HG02642 (cell line): ENCODE measurements at regions not wholly inside any gene's neighbourhood (a gene's known extent, or its start where the extent isn't known, plus 50 kb on each side); places are given as distances from the start of the nearest gene placed in this dataset.
A peak's percentile ranks its signal among the peaks of the same experiment; 100 is the strongest.
"Not testable (repeated sequence)": the region's sequence is repeated elsewhere in the genome, so short reads cannot be mapped to it uniquely, and the experiment has no call there.

ENCODE experiments used
- ATAC-seq: cut with Tn5 transposase; IDR thresholded peaks from one replicate; pipeline ENCODE4 v1.9.1; 2021; ENCODE audit warnings: mild to moderate bottlenecking; ENCODE audit not compliant: unreplicated experiment, poor library complexity

- ATAC-seq: no peak
Observed at GRCh38 chr1:199245946-199246345, 607.1 kb downstream of the PTPRC start.

- ATAC-seq: no peak
Observed at GRCh38 chr1:199246716-199247115, 607.9 kb downstream of the PTPRC start.

- ATAC-seq: no peak
Observed at GRCh38 chr1:199247891-199248290, 609.1 kb downstream of the PTPRC start.

GRCh38 chr1:199254040-199254439 lies 615.2 kb downstream of the PTPRC start:
- not testable (repeated sequence) for ATAC-seq

- no peak for ATAC-seq
Observed at GRCh38 chr1:199261328-199261727, 622.5 kb downstream of the PTPRC start.

- ATAC-seq: no peak
Observed at GRCh38 chr1:199264283-199264682, 625.4 kb downstream of the PTPRC start.

- ATAC-seq: no peak
Observed at GRCh38 chr1:199264911-199265310, 626.1 kb downstream of the PTPRC start.

GRCh38 chr1:199265319-199265718 lies 626.5 kb downstream of the PTPRC start:
- no peak for ATAC-seq

- no peak for ATAC-seq
Observed at GRCh38 chr1:199269241-199269640, 630.4 kb downstream of the PTPRC start.

GRCh38 chr1:199272139-199272544 lies 633.3 kb downstream of the PTPRC start:
- no peak for ATAC-seq

- peak; percentile 82 for ATAC-seq
Observed at GRCh38 chr1:199272628-199273086, 633.8 kb downstream of the PTPRC start.

GRCh38 chr1:199273837-199274379 lies 635.1 kb downstream of the PTPRC start:
- no peak for ATAC-seq

- no peak for ATAC-seq
Observed at GRCh38 chr1:199279067-199279466, 640.2 kb downstream of the PTPRC start.

- peak; percentile 85 for ATAC-seq
Observed at GRCh38 chr1:199279872-199280645, 641.2 kb downstream of the PTPRC start.

- ATAC-seq: no peak
Observed at GRCh38 chr1:199282751-199283305, 644.0 kb downstream of the PTPRC start.

- ATAC-seq: no peak
Observed at GRCh38 chr1:199283794-199284193, 645.0 kb downstream of the PTPRC start.

- no peak for ATAC-seq
Observed at GRCh38 chr1:199287206-199287605, 648.4 kb downstream of the PTPRC start.

- no peak for ATAC-seq
Observed at GRCh38 chr1:199287647-199288046, 648.8 kb downstream of the PTPRC start.

- no peak for ATAC-seq
Observed at GRCh38 chr1:199290186-199290585, 651.3 kb downstream of the PTPRC start.

GRCh38 chr1:199291022-199291740 lies 652.3 kb downstream of the PTPRC start:
- ATAC-seq: no peak

- ATAC-seq: no peak
Observed at GRCh38 chr1:199292896-199293295, 654.1 kb downstream of the PTPRC start.
